Left ventricle myocardium inferior (tissue), 1 donor: ENCODE measurements at regions not wholly inside any gene's neighbourhood (a gene's known extent, or its start where the extent isn't known, plus 50 kb on each side); places are given as distances from the start of the nearest gene placed in this dataset.

Experiments used
- DNase-seq: peaks from one replicate; pipeline ENCODE4 v3.0.0-alpha.2; 2020
- H3K27ac ChIP-seq: fragments of 200-600 bp; replicated peaks from 2 replicates; pipeline ENCODE4 v1.8.0; 2021
- H3K27me3 ChIP-seq: fragments of 200-600 bp; 2 replicates; pipeline ENCODE4 v1.8.0; 2021; ENCODE audit warnings: low read depth
- H3K36me3 ChIP-seq: fragments of 200-600 bp; 2 replicates; pipeline ENCODE4 v1.8.0; 2021
- H3K4me1 ChIP-seq: fragments of 200-600 bp; 2 replicates; pipeline ENCODE4 v1.8.0; 2021
- H3K4me3 ChIP-seq: fragments of 200-600 bp; 2 replicates; pipeline ENCODE4 v1.8.0; 2021; ENCODE audit warnings: mild to moderate bottlenecking, moderate library complexity
- H3K9me3 ChIP-seq: fragments of 200-600 bp; replicated peaks from 2 replicates; pipeline ENCODE4 v1.8.0; 2021
- intact Hi-C: fragments of 100-400 bp; cut with micrococcal nuclease; formaldehyde crosslinking; loops from one replicate; pipeline ENCODE4 v1.11.0; 2022
- TF ChIP-seq, protein P1 (sequence below): fragments of 200-600 bp; IDR thresholded peaks from 2 replicates; pipeline ENCODE4 v1.8.0; 2021; ENCODE audit warnings: antibody characterized with exemption, mild to moderate bottlenecking, borderline replicate concordance
- donor health status: DM: no; HTN: yes; CAD: no; lungs with severe emphysema.

DNA sequence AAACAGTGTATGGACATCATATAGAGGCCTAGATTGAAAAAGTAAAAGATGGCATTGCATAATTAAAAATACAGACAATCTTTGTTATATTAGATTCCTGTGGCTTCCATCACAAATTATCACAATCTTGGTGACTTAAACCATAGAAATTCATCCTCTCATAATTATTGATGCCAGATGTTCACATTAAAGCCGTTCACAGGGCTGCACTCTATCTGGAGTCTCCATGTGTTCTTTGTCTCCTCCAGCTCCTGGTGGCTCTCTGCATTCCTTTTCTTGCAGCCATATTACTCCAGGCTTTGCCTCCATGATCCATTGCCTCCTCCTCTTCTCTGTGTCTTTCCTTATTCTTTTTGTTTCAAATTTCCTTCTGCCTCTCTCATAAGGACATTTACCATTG is 875.7 kb upstream of the USP15 start:
- H3K27ac ChIP-seq = no peak overlapping the region
- H3K9me3 ChIP-seq = peaks cover 7% of the 10 kb centered on the region
- H3K27me3 ChIP-seq = no peaks in the 10 kb centered on the region
- no peak overlapping the region for H3K4me3 ChIP-seq
- intact Hi-C loops = no loop called here
- no peaks in the 10 kb centered on the region for H3K36me3 ChIP-seq
- no peak for DNase-seq
- H3K4me1 ChIP-seq = no peaks in the 10 kb centered on the region
- TF ChIP-seq, protein P1, sequence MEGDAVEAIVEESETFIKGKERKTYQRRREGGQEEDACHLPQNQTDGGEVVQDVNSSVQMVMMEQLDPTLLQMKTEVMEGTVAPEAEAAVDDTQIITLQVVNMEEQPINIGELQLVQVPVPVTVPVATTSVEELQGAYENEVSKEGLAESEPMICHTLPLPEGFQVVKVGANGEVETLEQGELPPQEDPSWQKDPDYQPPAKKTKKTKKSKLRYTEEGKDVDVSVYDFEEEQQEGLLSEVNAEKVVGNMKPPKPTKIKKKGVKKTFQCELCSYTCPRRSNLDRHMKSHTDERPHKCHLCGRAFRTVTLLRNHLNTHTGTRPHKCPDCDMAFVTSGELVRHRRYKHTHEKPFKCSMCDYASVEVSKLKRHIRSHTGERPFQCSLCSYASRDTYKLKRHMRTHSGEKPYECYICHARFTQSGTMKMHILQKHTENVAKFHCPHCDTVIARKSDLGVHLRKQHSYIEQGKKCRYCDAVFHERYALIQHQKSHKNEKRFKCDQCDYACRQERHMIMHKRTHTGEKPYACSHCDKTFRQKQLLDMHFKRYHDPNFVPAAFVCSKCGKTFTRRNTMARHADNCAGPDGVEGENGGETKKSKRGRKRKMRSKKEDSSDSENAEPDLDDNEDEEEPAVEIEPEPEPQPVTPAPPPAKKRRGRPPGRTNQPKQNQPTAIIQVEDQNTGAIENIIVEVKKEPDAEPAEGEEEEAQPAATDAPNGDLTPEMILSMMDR = no peak

DNA sequence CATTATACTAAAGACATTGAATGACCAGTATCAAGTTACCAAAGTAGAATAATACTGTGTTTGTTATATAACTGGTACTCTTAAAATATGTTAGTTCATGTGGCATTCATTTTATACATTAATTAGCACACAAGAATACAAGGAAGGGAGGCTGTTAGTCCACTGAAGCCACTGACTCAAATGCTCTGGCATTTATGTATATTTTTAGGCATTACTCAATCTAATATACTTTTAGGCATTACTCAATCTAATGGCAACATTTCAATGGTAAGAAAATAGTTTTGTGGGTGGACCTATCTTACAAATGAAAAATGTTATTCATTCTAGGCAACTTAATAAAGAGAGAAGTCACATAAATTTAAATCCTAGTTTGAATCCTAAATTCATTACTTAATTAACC is 874.4 kb upstream of the USP15 start:
- TF ChIP-seq, protein P1 = no peak
- peaks cover 7% of the 10 kb centered on the region for H3K9me3 ChIP-seq
- no peaks in the 10 kb centered on the region for H3K27me3 ChIP-seq
- H3K4me3 ChIP-seq = no peak overlapping the region
- no peak overlapping the region for H3K27ac ChIP-seq
- H3K4me1 ChIP-seq = no peaks in the 10 kb centered on the region
- no peak for DNase-seq
- intact Hi-C loops = no loop called here
- no peaks in the 10 kb centered on the region for H3K36me3 ChIP-seq

DNA sequence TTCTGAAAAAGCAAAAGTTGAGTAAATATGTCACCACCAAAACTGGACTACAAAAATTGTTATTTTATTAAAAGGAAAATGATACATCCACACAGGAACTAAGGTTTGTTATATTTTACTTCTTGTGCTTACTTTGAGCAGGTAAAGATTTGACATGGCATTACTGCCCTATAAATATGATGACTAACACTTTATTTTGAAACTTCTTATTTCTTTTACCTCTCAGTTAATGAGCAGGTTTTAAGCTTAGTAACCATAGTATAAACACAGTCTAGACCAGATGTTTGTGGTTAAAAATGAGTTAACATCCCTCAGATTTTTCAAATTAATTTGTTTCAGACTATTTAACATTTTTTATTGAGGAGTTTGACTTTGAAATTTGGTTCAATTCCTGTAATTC is 862.5 kb upstream of the USP15 start:
- Histone ChIP-seq H3K4me3 (no peak overlapping the region), H3K27me3 (no peaks in the 10 kb centered on the region), H3K36me3 (no peaks in the 10 kb centered on the region), H3K4me1 (no peaks in the 10 kb centered on the region), H3K9me3 (peaks cover 8% of the 10 kb centered on the region), H3K27ac (no peak overlapping the region)
- DNase-seq = no peak
- TF ChIP-seq, protein P1 = no peak
- intact Hi-C loops = no loop called here

DNA sequence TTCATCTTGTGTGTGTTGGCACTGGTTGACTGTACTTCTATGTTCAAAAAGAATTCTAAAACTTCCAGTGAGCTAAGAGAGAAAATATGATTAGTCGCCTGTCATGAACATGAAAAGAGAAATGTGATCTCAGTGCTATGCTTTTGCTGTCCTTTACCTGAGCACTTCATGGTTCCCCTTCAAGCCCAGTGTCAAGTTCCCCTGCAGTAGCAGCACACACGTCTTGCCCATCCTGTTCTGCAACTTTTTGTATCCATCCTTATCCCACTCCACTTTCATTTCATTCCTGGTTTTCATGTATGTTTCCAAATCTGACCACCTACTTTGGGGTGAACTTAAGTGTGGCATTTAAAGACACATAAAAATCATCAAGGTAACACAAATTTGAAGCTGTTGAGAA is 848.0 kb upstream of the USP15 start:
- TF ChIP-seq, protein P1 = no peak
- DNase-seq = no peak
- H3K27ac ChIP-seq = no peak overlapping the region

DNA sequence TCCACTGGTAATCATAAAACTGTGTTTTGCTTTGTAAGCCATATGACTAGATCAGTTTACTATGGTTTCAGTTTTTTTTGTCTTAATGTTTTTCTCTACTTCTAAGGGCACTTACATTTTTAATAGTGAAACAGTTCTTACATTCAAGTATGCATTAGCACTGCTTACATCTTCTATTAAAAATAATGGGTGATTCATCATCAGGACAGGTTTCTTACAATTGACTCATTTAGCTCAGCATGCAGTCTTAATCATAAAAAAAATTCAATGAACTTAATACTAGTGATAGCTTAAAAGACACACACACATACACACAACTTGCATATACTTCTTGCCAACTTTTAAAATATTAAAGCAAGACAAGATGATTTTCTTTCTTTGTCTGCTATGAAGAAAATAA is 845.7 kb upstream of the USP15 start:
- no peaks in the 10 kb centered on the region for H3K36me3 ChIP-seq
- DNase-seq = no peak
- no peaks in the 10 kb centered on the region for H3K4me1 ChIP-seq
- no peak overlapping the region for H3K4me3 ChIP-seq
- intact Hi-C loops = no loop called here
- TF ChIP-seq, protein P1 = no peak
- H3K9me3 ChIP-seq = peaks cover 14% of the 10 kb centered on the region
- H3K27me3 ChIP-seq = no peaks in the 10 kb centered on the region
- H3K27ac ChIP-seq = no peak overlapping the region

More for the DNA sequence above, 848.0 kb upstream of the USP15 start:
- no peaks in the 10 kb centered on the region for H3K36me3 ChIP-seq
- no peaks in the 10 kb centered on the region for H3K4me1 ChIP-seq
- no peaks in the 10 kb centered on the region for H3K27me3 ChIP-seq
- intact Hi-C loops = no loop called here
- peaks cover 14% of the 10 kb centered on the region for H3K9me3 ChIP-seq
- H3K4me3 ChIP-seq = no peak overlapping the region

DNA sequence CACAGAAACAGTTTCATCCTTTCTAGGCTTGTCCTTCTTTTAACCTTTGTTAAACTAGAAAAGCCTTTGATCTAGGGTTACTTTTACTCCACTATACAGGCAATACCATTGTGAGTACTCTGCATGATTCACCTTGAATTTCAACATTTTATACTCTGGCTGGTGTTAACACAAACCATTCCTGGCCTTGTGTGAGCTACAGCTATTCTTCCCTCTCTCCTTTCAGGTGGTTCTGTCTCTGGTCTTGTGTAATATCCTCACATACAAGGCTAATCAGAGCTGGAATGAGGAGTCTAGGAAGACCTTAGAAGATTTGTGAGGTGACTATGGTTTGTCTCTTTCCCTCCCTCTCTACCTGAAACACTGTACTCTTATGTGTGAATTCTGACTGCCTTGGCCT is 837.4 kb upstream of the USP15 start:
- Histone ChIP-seq H3K27me3 (no peaks in the 10 kb centered on the region), H3K9me3 (peaks cover 14% of the 10 kb centered on the region), H3K4me1 (no peaks in the 10 kb centered on the region), H3K36me3 (no peaks in the 10 kb centered on the region), H3K4me3 (no peak overlapping the region), H3K27ac (no peak overlapping the region)
- TF ChIP-seq, protein P1 = no peak
- intact Hi-C loops = no loop called here
- DNase-seq = no peak
